Non-pigmented ciliary epithelial cell (primary cell): ENCODE measurements at regions not wholly inside any gene's neighbourhood (a gene's known extent, or its start where the extent isn't known, plus 50 kb on each side); places are given as distances from the start of the nearest gene placed in this dataset.
A peak's percentile ranks its signal among the peaks of the same experiment; 100 is the strongest.

Source experiments
- DNase-seq: peaks from one replicate; pipeline ENCODE4 v3.0.0-alpha.2; 2010; ENCODE audit warnings: low read depth

DNA sequence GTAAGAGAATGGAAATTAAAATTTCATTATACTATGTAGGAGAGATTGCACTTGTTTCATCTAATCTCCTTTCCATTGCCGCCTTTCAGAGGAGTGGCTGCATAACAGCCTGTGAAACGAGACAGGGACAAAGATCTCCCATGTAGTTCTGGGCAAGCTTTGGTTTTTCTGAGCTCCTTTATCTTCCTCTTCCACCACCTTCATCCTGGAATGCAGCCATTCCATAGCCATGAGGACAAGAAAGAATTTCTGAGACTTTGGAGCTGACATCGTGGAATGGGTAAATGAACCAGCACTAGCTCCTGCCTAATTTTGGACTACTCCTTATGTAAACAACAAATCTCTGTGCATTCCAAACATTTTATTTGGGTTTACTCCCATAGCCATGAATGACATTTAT is 1587.3 kb upstream of the TENM3 start:
- DNase-seq = no peak

DNA sequence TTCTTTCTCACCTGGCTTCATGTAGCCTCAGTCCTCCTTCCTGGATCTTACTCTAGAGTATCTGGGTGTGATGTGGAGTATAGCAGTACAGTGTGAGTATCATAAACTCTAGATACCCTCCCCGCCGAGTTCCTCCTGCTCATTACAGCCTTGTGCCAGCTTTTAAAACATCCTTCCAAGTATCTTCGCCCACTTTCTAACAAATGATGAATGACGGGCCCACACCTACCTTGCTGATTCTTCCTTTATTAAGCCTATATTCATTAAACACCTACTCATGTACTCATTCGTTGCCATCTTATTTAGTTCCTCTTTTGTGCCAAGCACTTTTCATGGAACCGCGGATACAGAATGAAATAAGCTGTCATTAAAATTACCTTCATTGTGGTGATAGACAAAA is 1585.3 kb upstream of the TENM3 start:
- DNase-seq = no peak

DNA sequence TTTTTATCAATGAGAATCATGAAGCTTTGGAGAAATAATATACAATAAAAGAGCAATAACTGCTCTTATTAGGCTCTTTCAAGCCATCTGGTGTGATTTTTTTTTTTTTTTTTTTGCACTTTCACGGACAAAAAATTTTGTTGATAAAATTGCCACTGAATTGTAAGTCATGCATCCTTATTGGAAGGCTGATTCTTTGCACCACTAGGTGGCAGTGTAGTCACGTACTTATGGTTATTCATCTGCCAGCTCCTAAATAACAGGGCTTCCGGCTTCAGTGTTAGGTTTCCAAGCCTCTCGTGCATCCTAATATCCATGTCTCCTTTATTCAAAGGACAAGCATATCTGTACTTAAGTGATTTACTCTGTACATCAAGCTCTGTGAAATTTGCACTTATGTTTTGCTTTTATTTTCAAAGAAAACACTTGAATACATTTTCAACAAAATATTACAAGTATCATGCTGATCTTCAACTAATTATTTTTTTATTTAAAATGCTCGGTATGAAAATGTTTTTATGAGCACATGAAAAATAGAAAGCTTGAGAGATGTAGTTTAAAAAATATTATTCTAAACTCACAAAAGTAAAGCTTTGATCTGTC is 1578.3 kb upstream of the TENM3 start:
- DNase-seq = peak; percentile 71

DNA sequence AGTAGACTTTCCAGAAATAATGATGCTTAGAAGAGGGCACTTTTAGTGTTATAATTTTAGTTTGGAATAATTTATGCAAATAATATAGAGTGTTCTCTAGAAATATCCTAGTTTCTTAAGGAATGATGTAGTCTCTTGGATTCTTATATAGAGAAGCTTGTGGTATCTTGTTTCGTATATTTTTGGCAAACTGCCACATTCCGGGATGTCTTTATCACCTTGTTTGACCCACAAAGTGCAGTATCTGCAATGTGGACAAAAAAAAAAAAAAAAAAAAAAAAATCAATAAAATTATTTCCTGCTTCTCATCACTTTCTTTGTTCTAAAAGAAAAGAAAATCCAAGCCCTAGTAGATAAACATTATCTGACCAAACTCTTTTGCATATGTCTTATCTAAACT is 1577.7 kb upstream of the TENM3 start:
- DNase-seq = no peak

DNA sequence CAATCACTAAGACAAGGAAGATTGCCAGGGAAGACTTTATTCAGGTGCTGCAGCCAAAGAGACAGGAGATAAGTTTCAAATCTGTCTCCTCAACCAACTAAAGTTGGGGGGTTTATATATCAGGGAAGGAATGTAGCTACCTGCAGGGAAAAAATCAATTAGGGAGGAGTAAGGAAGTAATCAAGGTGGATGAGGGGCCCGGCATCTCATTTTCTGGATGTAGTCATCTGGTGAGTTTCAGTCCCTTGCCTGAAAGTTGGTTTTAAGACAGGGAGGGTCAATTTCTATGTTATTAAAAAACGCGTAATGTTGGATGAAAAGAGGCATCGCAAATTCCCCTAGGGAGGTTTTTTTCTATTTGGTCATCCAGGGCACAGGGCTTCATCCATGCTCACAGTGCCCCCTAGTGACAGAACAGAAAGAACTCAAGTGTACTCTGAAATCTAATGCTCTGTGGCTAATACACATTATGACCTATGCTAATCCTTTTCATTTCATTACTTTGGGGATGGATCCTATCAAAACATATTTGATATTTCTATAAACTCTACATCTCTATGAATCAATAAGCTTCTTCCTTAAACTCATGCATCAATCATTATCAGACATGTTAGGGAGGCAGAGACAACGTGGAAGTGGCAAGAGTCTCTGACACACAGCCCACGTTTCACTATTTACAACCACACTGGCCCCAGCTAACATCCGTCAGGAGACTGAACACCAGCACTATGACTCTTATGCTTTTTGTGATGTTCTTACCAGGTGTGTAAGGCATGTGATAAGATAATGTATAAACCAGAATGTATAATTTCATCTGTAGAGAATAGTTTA is 1577.0 kb upstream of the TENM3 start:
- DNase-seq = peak; percentile 15

DNA sequence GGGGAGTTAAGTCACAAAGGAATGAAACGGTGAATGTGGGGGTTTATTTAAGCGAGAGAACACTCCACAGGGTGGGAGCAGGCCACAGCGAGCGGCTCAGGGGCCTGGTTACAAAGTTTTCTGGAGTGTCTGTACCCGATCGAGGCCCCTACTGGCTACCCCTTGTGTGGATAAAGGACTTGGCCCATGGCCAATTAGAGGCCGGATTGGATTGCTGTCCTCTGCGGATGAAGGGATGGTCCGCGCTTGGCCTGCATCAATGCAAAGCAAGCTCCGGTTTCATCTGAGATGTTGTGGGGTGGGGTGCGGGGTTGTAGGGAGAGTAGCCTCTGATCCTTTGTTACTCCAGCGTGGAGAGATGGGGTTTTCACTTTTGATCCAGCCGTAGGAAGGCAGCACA is 1574.5 kb upstream of the TENM3 start:
- DNase-seq = no peak

DNA sequence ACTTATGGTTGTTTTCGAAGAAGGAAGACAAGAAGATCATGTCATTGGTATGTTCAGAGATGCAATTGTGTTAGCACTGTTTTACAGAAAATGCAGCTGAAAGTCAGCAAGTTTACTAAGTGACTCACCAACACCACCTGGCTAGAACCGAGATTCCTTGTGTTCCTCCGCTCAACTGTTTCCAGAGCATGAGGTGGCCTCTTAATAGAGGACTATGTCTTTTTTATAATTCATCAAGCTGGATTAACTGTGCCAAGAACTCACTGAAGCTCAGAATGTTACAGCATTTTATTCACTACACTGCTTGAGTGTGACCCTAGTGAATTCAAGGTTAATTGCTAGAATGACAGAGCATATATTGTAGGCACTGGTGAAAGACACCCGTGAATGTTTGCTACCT is 1573.5 kb upstream of the TENM3 start:
- DNase-seq = peak; percentile 83

DNA sequence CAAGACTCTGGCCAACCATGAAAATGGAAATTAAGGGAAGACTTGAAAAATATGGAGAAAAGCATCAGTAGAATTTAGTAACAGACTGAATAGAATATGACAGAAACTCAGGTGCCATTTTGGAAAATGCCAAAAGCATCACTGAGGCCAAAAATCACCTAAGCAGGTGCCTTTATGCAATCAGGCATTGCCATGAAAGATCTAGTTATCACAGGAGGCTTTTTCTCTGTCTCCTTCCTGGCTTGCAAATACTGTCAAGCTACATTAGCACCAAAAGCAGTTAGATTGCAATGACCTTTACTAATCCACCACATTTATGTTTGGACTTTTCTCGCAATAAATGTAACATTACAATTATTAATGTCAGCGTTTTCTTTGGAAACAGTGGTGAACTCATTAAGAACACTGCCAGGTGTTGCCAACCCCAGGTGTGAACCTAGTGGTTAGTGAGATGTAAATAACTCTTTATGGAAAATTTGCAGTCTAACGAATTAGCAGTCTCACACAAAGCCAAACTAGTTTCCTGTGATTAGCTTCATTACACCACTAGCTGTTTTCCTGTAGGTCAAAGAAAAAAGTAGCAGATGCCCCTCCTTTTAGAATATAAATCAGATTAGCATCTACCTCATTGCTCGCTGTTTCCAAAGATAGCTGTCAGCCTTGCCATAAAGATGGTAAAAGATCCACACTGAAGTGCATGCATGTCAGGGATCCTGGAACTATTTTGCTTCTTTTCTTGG is 1568.4 kb upstream of the TENM3 start:
- no peak for DNase-seq

DNA sequence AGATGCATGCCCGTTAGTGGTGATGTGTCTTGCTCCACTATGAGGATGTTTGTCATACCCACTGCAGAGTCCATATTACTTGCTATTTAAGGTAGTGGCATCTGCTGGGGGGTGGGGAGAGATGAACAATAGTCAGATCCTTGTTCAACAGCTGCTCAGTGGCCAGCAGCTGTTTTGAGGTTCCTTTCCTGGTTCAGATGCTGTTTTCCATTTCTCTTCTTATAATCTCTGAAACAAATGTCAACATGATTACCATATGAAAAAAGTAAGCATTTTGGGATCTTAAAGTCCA is 1567.9 kb upstream of the TENM3 start:
- DNase-seq = no peak

DNA sequence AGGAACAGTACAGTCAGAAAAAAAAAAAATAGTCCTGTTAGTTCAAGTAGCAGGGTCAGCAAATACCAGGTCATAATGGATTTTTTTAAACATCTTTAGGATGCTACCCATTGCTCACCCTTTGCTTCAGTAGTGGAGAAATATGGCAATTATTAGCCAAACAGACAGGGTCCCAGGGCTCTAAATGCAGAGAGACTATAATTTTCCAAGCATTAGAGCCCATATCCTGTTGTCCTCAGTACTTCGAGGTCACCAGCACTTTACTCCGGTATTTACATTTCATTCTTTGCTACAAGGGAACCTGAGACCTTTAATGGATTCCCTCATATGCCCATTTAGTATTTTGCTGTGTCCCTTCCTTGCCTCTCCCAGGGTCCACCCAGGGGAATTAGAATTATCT is 1562.9 kb upstream of the TENM3 start:
- DNase-seq = no peak

DNA sequence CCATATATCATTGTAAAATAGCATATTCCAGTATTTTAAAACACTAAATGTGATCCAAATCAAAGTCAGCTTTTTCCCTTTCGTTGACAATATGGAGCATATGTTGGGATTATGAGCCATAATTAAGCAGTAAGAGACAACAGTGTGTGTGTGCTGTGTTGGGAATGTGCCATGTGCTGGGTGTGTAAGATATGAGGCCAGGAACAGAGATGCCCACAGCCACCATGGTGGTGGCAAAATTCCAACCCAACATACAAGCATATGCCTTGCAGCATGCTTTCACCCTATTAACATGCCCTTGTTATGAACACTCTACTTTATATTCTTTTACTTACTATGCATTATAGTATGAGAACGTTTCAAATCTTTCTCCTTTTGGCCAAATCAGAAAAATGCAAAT is 1560.4 kb upstream of the TENM3 start:
- DNase-seq = no peak

DNA sequence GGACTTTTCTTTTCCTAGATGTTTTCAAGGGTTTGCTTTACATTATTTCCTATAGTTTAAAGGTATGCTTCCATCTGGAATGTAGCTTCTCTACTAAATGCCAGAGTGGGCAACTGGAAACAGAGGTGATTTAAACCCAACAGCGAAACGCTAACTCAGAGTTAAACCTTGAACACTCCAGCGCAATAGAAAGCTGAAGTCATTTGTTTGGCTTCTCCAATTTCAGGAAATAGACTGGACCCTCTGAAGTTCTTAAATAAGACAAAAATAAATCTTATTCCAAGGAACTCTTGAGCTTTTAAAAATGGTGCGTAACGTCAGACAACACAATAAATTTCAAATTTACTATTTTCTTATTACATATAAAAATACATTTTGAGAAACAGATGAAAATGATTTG is 1560.0 kb upstream of the TENM3 start:
- no peak for DNase-seq

DNA sequence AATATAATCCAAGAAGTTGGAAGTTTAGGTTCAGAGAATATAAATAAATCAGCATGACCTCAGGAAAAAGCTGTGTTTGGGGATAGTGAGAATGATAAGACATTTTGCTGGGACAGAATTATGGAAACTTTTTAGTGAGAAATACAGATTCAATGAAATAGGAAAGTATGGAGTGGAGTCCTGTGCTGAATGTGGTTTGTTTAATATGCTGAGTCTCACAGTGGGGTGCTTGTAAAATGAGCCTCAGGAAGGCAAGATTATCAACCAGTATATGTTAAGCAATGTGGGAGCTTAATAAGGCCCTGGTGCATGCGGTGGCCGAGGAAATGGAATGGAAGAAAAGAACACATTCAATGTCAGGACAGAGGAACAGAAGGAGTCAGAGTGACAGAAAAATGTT is 1554.7 kb upstream of the TENM3 start:
- peak; percentile 48 for DNase-seq

DNA sequence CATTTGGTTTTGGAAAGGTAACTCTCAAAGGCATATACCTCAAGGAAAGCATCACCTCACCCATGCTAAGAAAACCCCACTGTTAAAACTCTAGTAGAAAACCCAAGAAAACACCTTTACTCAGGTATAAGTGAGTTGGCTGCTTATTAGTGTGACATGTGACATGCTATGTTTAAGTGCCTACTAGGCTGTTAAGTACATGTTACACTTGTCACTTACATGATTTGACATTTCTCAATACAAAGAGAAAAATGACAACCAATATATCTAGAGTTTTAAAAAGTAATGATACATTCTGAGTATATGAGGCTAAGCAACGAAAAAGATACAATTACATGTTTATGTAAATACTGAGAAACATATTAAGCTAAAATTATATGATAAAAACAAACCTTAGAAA is 1548.3 kb upstream of the TENM3 start:
- DNase-seq = no peak

DNA sequence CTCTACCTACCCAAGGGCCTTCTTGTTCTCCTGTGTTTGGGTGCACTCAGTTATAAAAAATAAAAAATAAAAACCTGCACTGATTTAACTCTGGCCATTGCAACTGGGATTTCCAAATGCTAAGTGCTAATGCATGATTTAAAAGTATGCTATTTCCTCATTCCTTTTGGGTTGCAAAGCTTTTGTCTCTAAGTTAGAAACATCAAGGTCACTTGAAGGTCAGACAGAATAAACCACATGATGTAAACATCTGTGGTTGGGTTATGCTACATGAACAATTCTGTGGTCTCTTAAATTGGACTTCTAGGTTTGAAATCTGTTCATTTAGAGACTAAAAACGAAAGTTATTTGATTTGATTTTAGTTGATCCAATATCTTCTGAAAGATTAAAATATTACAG is 1547.4 kb upstream of the TENM3 start:
- DNase-seq = peak; percentile 89

DNA sequence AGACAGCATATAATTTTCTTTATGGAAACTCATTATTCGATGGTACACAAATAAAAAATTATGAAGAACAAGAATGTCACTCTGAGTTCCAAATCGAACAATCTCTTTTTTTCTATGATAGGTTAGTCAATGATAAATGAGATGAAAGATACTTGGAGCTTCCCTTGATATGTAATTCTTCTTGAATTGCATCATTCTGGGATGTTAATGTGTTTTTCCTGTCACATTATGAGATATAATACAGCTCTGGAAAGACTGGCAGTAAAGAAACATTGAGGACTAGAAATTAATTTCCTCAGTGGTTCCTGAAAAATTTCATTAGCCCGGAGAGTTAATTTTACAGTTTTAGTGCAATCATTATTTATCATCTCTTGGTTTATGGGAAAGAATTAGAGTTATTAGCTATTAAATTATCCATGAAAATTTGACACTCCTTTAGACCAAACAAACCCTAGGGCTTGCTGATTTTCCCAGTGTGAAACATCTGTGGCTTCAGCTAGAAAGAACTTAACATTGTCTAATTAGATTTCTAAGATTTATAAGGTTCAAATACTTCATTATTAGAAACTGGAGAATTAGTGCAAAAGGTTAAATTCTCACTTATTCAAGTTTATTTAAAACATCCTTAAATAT is 1546.6 kb upstream of the TENM3 start:
- no peak for DNase-seq

DNA sequence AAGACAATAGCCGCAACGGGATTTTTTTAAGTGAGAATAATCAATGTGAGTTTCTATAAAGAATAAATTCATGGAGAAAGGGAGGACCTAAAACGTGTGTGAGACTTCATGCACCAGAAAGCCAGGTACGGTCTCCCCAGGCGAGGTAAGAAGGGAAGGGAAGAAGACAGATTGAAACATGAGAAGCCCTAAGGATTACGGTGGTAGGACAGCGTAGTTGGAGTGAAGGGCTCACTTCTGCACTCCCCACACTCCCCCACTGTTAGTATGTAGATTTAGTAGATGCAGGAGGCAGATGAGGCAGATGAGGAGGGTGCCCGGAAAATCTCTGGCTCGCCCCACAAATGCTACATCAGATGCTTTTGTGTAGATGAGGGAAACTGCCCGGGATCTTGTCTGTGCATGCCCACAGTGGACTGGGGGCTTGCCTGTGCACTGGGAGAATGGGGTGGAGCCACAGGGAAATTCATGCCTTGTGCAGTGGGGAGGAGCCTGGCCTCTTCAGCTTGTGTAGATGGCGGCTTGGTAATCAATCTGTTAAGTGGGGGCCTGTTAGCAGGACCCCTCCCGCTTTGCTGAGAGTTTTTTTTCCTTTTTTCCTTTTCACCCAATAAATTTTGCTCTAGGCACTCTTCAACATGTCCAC is 1544.5 kb upstream of the TENM3 start:
- no peak for DNase-seq

DNA sequence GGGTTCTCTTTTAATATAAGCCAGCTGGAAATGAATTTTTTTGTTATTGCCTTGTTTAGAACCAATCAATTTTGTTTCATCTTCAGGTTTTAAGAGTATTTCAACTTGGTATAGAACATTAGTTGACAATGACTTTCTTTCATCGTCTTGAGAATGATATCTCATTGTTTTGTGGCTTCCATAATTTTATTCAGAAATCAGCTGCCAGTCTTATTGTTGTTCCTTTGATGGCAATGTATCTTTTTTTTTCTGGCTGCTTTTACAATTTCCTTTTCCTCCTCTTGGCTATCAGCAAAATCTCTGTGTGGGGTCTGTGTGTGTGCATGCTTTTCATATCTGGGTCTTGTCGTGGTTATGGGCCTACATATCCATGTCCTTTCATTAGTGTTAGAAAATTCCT is 1536.4 kb upstream of the TENM3 start:
- no peak for DNase-seq

DNA sequence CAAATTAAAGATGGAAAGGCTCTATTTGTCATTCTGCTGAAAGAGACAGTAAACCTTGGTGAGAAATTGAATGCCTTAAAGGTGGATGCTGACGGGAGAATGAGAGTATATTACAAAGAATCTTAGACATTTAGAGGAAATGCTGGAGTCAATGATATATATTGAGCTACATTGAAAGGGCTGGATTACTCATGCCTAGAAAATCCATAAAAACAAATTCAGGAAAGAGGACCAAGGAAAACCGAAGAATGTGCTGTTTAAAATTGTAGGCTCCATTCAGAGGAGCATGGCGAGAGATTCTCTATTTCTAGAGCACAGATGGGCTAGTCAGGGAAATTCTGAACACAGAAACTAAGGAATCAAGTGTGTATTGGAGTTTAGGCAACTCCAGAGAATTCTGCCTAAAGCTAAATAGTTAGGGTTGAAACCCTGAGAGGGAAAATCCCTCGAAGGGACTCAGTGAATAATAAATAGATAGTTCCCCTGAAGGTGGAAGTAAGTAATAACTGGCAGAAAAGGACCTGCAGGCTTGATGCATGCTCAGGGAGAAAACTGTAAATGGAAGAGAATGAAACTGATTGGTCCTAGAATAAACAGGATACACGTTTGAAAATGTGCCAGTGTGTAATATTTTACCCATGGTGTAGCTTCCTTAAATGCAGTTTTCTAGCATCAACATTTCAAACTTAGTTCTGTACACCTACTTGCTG is 1532.4 kb upstream of the TENM3 start:
- no peak for DNase-seq

DNA sequence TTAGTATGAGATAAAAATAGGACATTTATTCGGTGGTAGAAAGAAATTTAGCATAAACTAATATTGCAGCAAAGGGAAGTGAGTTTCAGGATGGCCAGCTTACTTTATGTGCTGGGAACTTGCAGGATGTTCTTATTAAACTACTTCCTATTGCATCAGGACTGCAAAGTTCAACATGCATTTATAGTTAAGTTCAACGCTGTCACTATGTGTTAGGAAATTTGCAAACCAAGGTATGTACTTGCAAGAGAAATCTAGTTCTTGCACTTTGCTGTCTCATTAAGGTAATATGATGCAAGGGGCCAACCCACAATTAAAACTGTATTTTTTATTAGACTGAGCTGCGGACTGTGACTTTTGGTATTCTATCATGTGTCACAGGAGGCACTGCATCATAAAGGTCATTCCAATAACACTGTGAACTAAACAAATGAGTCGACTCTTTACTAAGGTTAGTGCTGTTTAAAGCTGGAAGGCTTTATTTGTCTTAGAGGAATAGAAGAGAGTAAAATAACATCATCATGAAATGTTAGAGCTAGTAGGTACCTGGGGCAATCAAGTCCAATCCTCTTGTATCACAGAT is 1525.7 kb upstream of the TENM3 start:
- no peak for DNase-seq

DNA sequence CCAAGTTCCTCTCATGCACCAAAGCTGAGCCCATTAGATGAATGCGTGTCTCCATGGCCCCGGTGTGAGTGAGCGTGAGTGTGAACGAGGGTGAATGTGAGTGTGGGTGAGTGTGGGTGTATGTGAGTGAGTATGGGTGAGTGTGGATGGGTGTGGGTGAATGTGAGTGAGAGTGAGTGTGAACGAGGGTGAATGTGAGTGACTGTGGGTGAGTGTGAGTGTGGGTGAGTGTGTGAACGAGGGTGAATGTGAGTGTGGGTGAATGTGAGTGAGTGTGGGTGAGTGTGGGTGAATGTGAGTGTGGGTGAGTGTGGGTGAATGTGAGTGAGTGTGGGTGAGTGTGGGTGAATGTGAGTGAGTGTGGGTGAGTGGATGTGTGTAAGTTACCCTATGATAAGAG is 1521.8 kb upstream of the TENM3 start:
- no peak for DNase-seq

DNA sequence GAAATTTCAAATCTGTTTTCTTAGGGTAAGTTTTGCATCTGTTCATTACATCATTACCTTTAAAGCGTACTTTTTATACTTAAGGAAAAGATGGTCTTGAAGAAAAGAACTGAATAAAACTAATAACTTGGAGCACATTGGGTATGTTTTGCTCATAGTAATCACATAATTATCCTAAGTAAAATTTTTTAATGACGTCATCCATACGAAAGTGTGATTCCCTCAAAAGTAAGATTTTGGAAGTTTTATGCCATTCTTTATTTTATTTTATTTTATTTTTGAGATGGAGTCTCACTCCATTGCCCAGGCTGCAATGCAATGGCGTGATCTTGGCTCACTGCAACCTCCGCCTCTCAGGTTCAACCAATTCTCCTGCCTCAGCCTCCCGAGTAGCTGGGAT is 1516.6 kb upstream of the TENM3 start:
- no peak for DNase-seq
